ENCODE measurements at regions not wholly inside any gene's neighbourhood (a gene's known extent, or its start where the extent isn't known, plus 50 kb on each side); places are given as distances from the start of the nearest gene placed in this dataset.

DNA sequence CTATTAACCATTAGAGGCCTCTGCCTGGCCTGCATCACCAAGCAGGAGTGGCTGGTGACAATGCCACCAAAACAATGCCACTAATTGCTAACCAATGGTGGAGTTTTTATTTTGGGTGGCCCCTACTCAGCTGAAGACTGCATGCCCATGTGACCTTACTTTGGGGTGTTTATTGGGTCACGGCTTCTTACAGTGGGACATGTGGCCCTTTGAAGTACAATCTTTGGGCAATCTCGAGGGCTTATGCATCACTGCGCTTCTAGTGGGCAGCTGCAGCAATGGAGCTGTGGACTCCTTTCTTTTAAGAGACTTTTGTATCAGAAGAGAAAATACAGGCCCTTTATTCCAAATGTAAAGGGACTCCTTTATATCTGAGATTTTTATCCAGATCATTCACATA is 85.7 kb downstream of the IGLL5 start:
- ATAC-seq (no peak), DNase-seq (no peak)
- Mint-ChIP-seq H3K4me1 (no peaks in the 10 kb centered on the region), H3K27ac (no peak overlapping the region), H3K27me3 (ENCODE audit: low read depth in 2 of 2) (peaks cover 37 to 54% of the 10 kb centered on the region in 2 donors), H3K4me3 (no peak overlapping the region), H3K9me3 (no peaks in the 10 kb centered on the region), H3K36me3 (no peaks in the 10 kb centered on the region)
- Histone ChIP-seq H3K9me3 (ENCODE audit: control insufficient read depth, insufficient read depth, low read length) (no peaks in the 10 kb centered on the region), H3K4me3 (ENCODE audit: low read length) (no peak overlapping the region), H3K4me1 (ENCODE audit: control insufficient read depth, insufficient read depth, low read length) (no peaks in the 10 kb centered on the region), H3K36me3 (ENCODE audit: control insufficient read depth, insufficient read depth, low read length) (no peaks in the 10 kb centered on the region), H3K27ac (ENCODE audit: low read length) (no peak overlapping the region), H3K27me3 (ENCODE audit: control insufficient read depth, insufficient read depth, low read length) (peaks cover 2% of the 10 kb centered on the region)
- TF ChIP-seq, protein P1, sequence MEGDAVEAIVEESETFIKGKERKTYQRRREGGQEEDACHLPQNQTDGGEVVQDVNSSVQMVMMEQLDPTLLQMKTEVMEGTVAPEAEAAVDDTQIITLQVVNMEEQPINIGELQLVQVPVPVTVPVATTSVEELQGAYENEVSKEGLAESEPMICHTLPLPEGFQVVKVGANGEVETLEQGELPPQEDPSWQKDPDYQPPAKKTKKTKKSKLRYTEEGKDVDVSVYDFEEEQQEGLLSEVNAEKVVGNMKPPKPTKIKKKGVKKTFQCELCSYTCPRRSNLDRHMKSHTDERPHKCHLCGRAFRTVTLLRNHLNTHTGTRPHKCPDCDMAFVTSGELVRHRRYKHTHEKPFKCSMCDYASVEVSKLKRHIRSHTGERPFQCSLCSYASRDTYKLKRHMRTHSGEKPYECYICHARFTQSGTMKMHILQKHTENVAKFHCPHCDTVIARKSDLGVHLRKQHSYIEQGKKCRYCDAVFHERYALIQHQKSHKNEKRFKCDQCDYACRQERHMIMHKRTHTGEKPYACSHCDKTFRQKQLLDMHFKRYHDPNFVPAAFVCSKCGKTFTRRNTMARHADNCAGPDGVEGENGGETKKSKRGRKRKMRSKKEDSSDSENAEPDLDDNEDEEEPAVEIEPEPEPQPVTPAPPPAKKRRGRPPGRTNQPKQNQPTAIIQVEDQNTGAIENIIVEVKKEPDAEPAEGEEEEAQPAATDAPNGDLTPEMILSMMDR (IDR thresholded peaks at IDR 0.05) = no peak
- 92% methylated on average over 3 of the region's 3 CpGs for WGBS (ENCODE audit: insufficient coverage)
- intact Hi-C loops (cut with micrococcal nuclease) = no loop called here

DNA sequence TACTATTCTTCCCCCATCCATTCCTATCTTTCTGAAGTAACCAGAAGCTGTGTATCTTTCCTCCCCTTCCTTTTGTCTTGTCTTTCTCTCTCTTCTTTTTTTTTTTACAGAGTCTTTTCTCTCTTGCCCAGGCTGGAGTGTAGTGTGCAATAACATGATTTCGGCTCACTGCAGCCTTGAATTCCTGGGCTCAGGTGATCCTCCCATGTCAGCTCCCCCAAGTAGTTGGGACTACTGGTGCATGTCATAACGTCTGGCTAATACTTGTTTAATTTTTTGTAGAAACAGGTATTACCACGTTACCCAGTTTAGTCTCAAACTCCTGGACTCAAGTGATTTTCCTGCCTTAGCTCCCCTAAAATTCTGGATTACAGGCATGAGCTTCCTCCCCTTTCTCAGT is 86.5 kb downstream of the IGLL5 start:
- TF ChIP-seq, protein P1 (IDR thresholded peaks at IDR 0.05) = no peak
- Histone ChIP-seq H3K27me3 (ENCODE audit: control insufficient read depth, insufficient read depth, low read length) (no peaks in the 10 kb centered on the region), H3K4me1 (ENCODE audit: control insufficient read depth, insufficient read depth, low read length) (no peaks in the 10 kb centered on the region), H3K9me3 (ENCODE audit: control insufficient read depth, insufficient read depth, low read length) (no peaks in the 10 kb centered on the region), H3K36me3 (ENCODE audit: control insufficient read depth, insufficient read depth, low read length) (no peaks in the 10 kb centered on the region), H3K27ac (ENCODE audit: low read length) (no peak overlapping the region), H3K4me3 (ENCODE audit: low read length) (no peak overlapping the region)
- Mint-ChIP-seq H3K27ac (no peak overlapping the region), H3K36me3 (no peaks in the 10 kb centered on the region), H3K9me3 (no peaks in the 10 kb centered on the region), H3K4me3 (no peak overlapping the region), H3K27me3 (ENCODE audit: low read depth in 2 of 2) (peaks cover 30 to 48% of the 10 kb centered on the region in 2 donors), H3K4me1 (no peaks in the 10 kb centered on the region)
- intact Hi-C loops (cut with micrococcal nuclease) = no loop called here
- 72% methylated on average over 3 of the region's 3 CpGs for WGBS (ENCODE audit: insufficient coverage)
- ATAC-seq (no peak), DNase-seq (no peak)

DNA sequence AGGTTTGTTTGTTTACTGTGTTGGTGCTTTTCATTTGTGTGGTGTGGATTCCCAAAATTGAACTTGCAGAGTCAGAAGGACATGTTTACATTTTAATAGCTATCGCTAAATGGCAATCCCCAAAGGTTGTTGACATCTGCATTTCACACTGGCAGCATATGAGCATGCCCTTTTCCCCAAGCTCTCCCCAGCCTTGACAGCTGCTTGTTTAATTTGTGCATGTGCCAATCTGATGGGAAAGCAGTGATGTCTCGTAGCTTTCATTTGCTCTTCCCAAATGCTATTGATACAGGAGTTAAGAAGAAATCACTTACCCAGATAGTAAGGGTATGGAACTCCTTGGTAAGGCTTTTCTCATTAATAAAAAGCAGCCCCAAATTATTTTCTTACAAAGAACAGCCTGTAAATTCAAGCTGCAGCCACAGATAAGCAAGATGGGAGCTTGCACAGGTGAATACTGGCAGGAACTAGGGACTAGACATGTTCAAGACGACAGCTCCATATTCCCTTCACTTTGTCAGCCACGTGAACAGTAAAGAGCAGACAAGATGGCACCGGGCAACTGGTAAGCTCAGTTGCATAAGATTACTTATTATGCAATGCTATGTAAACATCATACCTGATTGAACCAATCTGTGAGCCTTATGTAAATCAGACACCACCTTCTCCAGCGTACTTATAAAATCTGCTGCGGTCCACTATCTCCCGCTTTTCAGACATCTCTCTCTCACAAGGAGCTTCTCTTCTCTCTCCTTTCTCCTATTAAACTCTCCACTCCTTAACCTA is 87.4 kb downstream of the IGLL5 start:
- TF ChIP-seq, protein P1 (IDR thresholded peaks at IDR 0.05) = no peak
- Histone ChIP-seq H3K27ac (ENCODE audit: low read length) (no peak overlapping the region), H3K36me3 (ENCODE audit: control insufficient read depth, insufficient read depth, low read length) (no peaks in the 10 kb centered on the region), H3K9me3 (ENCODE audit: control insufficient read depth, insufficient read depth, low read length) (no peaks in the 10 kb centered on the region), H3K4me1 (ENCODE audit: control insufficient read depth, insufficient read depth, low read length) (no peaks in the 10 kb centered on the region), H3K4me3 (ENCODE audit: low read length) (no peak overlapping the region), H3K27me3 (ENCODE audit: control insufficient read depth, insufficient read depth, low read length) (no peaks in the 10 kb centered on the region)
- Mint-ChIP-seq H3K36me3 (no peaks in the 10 kb centered on the region), H3K9me3 (no peaks in the 10 kb centered on the region), H3K27me3 (ENCODE audit: low read depth in 2 of 2) (peaks cover 22 to 40% of the 10 kb centered on the region in 2 donors), H3K4me3 (no peak overlapping the region), H3K27ac (no peak overlapping the region), H3K4me1 (no peaks in the 10 kb centered on the region)
- no peak for ATAC-seq
- 84% methylated on average over 8 of the region's 8 CpGs for WGBS (ENCODE audit: insufficient coverage)
- DNase-seq = no peak
- intact Hi-C loops (cut with micrococcal nuclease) = no loop called here

Measured in natural killer cell (primary cell).